ENCODE measurements at regions not wholly inside any gene's neighbourhood (a gene's known extent, or its start where the extent isn't known, plus 50 kb on each side); places are given as distances from the start of the nearest gene placed in this dataset.

DNA sequence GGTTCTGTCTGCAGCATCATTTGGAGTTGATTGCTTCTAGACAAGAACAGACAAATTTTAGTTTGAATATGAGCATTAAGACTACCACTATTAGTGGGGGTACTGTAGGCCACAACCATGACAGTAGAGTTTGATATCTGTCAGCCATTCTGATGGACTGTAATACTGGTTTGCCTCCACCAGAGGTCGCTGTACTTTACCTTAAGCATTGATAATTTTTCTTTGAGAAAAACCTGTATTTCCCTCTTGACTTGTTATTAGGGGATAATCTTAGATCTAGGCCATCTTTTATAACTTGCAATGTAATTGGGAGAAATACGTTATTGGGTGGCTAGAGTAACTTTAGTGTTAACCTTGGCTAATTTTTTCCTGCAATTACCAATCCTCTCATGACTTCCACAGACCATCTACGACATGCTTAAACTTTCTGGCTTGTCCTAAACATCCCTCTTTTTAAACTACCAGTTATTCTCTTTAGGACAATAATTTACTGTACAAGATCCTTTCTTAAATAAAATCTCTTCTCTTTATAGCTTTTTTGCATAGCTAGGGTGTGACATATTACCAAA, 562.4 kb downstream of the MAGEB5 start:
- TF ChIP-seq CTCF (IDR thresholded peaks at IDR 0.05) (no peak), POLR2AphosphoS5 (IDR thresholded peaks at IDR 0.05) (no peak)
